Endothelial cell of umbilical vein (primary cell): ENCODE measurements at regions not wholly inside any gene's neighbourhood (a gene's known extent, or its start where the extent isn't known, plus 50 kb on each side); places are given as distances from the start of the nearest gene placed in this dataset.

Source experiments
- BruUV-seq: library from RNA; stranded (reverse); fragments of 400-500 nt; replicated peaks from 2 replicates; lab custom pipeline; 2021; lab: Mats Ljungman, UMichigan
- CTCF ChIA-PET: fragments of 300-600, 350-600 bp; sonication (Branson Sonifier 250); formaldehyde crosslinking; loops from one replicate; lab custom pipeline; 2021; ENCODE audit warnings: antibody characterized with exemption, inconsistent platforms; lab: Charles Lee
- POLR2A ChIA-PET: fragments of 300-600, 350-600 bp; sonication (Branson Sonifier 250); formaldehyde crosslinking; loops from one replicate; lab custom pipeline; 2021; ENCODE audit warnings: antibody characterized with exemption, inconsistent platforms; lab: Charles Lee
- DNase-seq: peaks from one replicate; pipeline ENCODE4 v3.0.0-alpha.2; 2011; ENCODE audit warnings: low read depth, low spot score
- FAIRE-seq: peaks from 2 replicates; lab custom pipeline; 2011; peaks lifted over from hg19 to GRCh38; lab: Jason Lieb, UNC
- H2AFZ ChIP-seq: 2 replicates; pipeline ENCODE4 v1.6.0; 2012; ENCODE audit warnings: low read depth, low read length, control low read depth, inconsistent platforms
- H3K27ac ChIP-seq: 2 replicates; pipeline ENCODE4 v1.5.1; 2011; ENCODE audit warnings: low read depth, mild to moderate bottlenecking, control low read depth, low read length, moderate library complexity; ENCODE audit not compliant: insufficient read depth
- H3K27me3 ChIP-seq, 2 experiments: 2 replicates each; pipeline versions ENCODE4 v1.6.0 to v1.6.1; 2011; ENCODE audit warnings: low read length in 2 of 2, mixed read lengths in 1 of 2; ENCODE audit not compliant: control insufficient read depth in 2 of 2, insufficient read depth in 2 of 2
- H3K36me3 ChIP-seq, 2 experiments: 2 replicates in 1 of 2; 3 replicates in 1 of 2; pipeline ENCODE4 v1.5.1; 2011; ENCODE audit warnings: low read length in 2 of 2, mild to moderate bottlenecking in 1 of 2, moderate library complexity in 1 of 2; ENCODE audit not compliant: control insufficient read depth in 2 of 2, insufficient read depth in 2 of 2; ENCODE audit errors: extremely low read depth in 1 of 2
- H3K4me1 ChIP-seq: 3 replicates; pipeline ENCODE4 v1.5.1; 2011; ENCODE audit warnings: mild to moderate bottlenecking, low read length; ENCODE audit not compliant: control insufficient read depth, insufficient read depth; ENCODE audit errors: extremely low read depth
- H3K4me2 ChIP-seq: 2 replicates; pipeline ENCODE4 v1.6.1; 2011; ENCODE audit warnings: low read length, control low read depth, mixed read lengths; ENCODE audit not compliant: insufficient read depth
- H3K4me3 ChIP-seq, 3 experiments: fragments of 200-600 bp in 1 of 3; sonication (generic), shearing (Covaris generic) in 1 of 3; replicated peaks in 1 of 3; 2 replicates each; pipeline ENCODE4 v1.5.1; 2011 to 2016; ENCODE audit warnings: control low read depth in 3 of 3, low read length in 3 of 3, mild to moderate bottlenecking in 2 of 3, inconsistent platforms in 1 of 3, low read depth in 1 of 3, moderate library complexity in 1 of 3; ENCODE audit not compliant: insufficient read depth in 1 of 3
- H3K79me2 ChIP-seq: 2 replicates; pipeline ENCODE4 v1.6.0; 2012; ENCODE audit warnings: low read length, inconsistent platforms; ENCODE audit not compliant: control insufficient read depth, insufficient read depth
- H3K9ac ChIP-seq: replicated peaks from 2 replicates; pipeline ENCODE3; 2011; ENCODE audit warnings: low read length, control low read depth; ENCODE audit not compliant: insufficient read depth; ENCODE audit errors: extremely low read depth
- H3K9me1 ChIP-seq: replicated peaks from 3 replicates; pipeline ENCODE4 v1.6.0; 2011; ENCODE audit warnings: mild to moderate bottlenecking, low read length; ENCODE audit not compliant: control insufficient read depth, insufficient read depth; ENCODE audit errors: extremely low read depth
- H3K9me3 ChIP-seq: replicated peaks from 2 replicates; pipeline ENCODE4 v1.5.1; 2012; ENCODE audit warnings: low read length, inconsistent platforms; ENCODE audit not compliant: control insufficient read depth, insufficient read depth
- H4K20me1 ChIP-seq: replicated peaks from 2 replicates; pipeline ENCODE3; 2011; ENCODE audit warnings: mild to moderate bottlenecking, low read length; ENCODE audit not compliant: control insufficient read depth, insufficient read depth; ENCODE audit errors: extremely low read depth
- FOS ChIP-seq: IDR thresholded peaks from 2 replicates; pipeline ENCODE4 v1.6.1; 2011; ENCODE audit warnings: mild to moderate bottlenecking, low read length, moderate library complexity, borderline replicate concordance; ENCODE audit not compliant: insufficient read depth
- POLR2A ChIP-seq: IDR thresholded peaks from 2 replicates; pipeline ENCODE4 v1.6.1; 2012; ENCODE audit warnings: low read depth, mild to moderate bottlenecking, control low read depth, low read length
- dilution Hi-C: fragments of 300-500 bp; cut with MboI; formaldehyde crosslinking; loops from one replicate; pipeline ENCODE4 v1.15.0; 2019; ENCODE audit warnings: low sequenced_read_pairs; ENCODE audit not compliant: extremely low pct_ligation_motif_present
- intact Hi-C: fragments of 100-400 bp; cut with micrococcal nuclease; formaldehyde crosslinking; loops from one replicate; pipeline ENCODE4 v1.10.0; 2022
- TF ChIP-seq, protein P1 (sequence below), 2 donors: IDR thresholded peaks; 1 replicate in 1 of 2; 2 replicates in 1 of 2; pipeline ENCODE4 v1.5.1; 2011; ENCODE audit warnings: low read length in 2 of 2, mild to moderate bottlenecking in 2 of 2, moderate library complexity in 2 of 2, control low read depth in 1 of 2, inconsistent platforms in 1 of 2, low read depth in 1 of 2; ENCODE audit not compliant: insufficient read depth in 1 of 2; ENCODE audit errors: extremely low read depth in 1 of 2
- TF ChIP-seq, protein P2 (sequence below): IDR thresholded peaks from 2 replicates; pipeline ENCODE4 v1.6.1; 2011; ENCODE audit not compliant: insufficient read depth, insufficient read length

DNA sequence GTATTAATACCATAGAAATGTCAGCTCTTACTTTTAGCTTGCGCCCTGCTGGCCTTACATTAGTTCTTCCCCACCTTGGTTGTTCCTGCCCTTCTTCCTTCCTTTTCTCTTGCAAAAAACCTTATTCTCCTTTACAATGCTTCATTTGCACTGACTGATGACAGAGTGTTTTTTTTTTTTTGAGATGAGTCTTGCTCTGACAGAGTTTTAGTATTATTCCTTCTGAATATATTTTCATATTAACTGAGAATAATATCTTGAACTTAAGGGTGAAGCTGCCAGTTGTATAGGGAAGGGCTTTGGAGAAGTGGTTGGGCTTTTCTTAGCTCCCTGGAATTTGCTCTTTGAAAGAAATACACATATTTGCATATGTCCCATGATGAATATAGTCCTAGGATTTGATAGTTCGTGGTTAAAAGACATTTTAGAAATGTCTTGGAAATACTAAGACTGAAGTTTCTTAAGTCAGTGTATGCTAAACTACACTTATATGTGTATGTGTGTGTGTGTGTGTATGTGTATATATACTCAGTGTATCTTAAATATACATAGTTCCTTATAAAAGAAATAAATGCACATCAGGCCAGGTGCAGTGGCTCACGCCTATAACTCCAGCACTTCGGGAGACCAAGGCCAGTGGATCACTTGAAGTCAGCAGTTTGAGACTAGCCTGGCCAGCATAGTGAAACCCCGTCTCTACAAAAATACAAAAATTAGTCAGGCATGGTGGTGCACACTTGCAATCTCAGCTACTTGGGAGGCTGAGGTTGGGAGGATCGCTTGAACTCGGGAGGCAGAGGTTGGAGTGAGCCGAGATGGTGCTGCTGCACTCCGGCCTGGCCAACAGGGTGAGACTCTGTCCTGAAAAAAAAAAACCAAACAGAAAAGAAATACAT, 216.1 kb upstream of the MYLIP start:
- no peaks in the 10 kb centered on the region for H3K79me2 ChIP-seq
- no peaks in the 10 kb centered on the region for H3K9me1 ChIP-seq
- no TSS peak for BruUV-seq
- dilution Hi-C loops, result no loop called here
- POLR2A ChIA-PET, result no interaction called here
- H2AFZ ChIP-seq, result no peak overlapping the region
- no peaks in the 10 kb centered on the region for H4K20me1 ChIP-seq
- H3K4me3 ChIP-seq, result no peak overlapping the region
- TF ChIP-seq FOS (no peak), POLR2A (no peak)
- TF ChIP-seq, protein P1, sequence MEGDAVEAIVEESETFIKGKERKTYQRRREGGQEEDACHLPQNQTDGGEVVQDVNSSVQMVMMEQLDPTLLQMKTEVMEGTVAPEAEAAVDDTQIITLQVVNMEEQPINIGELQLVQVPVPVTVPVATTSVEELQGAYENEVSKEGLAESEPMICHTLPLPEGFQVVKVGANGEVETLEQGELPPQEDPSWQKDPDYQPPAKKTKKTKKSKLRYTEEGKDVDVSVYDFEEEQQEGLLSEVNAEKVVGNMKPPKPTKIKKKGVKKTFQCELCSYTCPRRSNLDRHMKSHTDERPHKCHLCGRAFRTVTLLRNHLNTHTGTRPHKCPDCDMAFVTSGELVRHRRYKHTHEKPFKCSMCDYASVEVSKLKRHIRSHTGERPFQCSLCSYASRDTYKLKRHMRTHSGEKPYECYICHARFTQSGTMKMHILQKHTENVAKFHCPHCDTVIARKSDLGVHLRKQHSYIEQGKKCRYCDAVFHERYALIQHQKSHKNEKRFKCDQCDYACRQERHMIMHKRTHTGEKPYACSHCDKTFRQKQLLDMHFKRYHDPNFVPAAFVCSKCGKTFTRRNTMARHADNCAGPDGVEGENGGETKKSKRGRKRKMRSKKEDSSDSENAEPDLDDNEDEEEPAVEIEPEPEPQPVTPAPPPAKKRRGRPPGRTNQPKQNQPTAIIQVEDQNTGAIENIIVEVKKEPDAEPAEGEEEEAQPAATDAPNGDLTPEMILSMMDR (IDR thresholded peaks at IDR 0.05; ENCODE audit: extremely low read depth in 1 of 2, insufficient read depth in 1 of 2, low read depth in 1 of 2, low read length in 2 of 2), result no peak
- TF ChIP-seq, protein P2, sequence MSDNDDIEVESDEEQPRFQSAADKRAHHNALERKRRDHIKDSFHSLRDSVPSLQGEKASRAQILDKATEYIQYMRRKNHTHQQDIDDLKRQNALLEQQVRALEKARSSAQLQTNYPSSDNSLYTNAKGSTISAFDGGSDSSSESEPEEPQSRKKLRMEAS, result no peak
- H3K9ac ChIP-seq, result no peak overlapping the region
- intact Hi-C loops, result no loop called here
- H3K4me2 ChIP-seq, result no peak overlapping the region
- no peak overlapping the region for H3K27ac ChIP-seq
- no peaks in the 10 kb centered on the region for H3K27me3 ChIP-seq
- DNase-seq (no peak), FAIRE-seq (no peak)
- no peaks in the 10 kb centered on the region for H3K9me3 ChIP-seq
- CTCF ChIA-PET, result interaction anchor here (1.0 to 1.7 kb wide), 2 partner anchors 10 to 16 kb away, joined by 4 to 5 read pairs; no protein-coding TSS in a partner anchor
- H3K36me3 ChIP-seq, result no peaks in the 10 kb centered on the region
- H3K4me1 ChIP-seq, result no peaks in the 10 kb centered on the region
